ENCODE measurements at regions not wholly inside any gene's neighbourhood (a gene's known extent, or its start where the extent isn't known, plus 50 kb on each side); places are given as distances from the start of the nearest gene placed in this dataset.

GRCh38 chr9:106724566-106724965, 138.4 kb upstream of the ZNF462 start:
- TF ChIP-seq POLR2A (IDR thresholded peaks at IDR 0.05) (no peak), CTCF (IDR thresholded peaks at IDR 0.05) (no peak)

Data from lower leg skin (tissue), 3 donors.